HEK293 (cell line): ENCODE measurements at regions not wholly inside any gene's neighbourhood (a gene's known extent, or its start where the extent isn't known, plus 50 kb on each side); places are given as distances from the start of the nearest gene placed in this dataset.

Source experiments
- CTCF ChIA-PET: fragments of 350-600 bp; formaldehyde crosslinking; extraction: SDS; loops from one replicate; lab custom pipeline; 2021; ENCODE audit warnings: antibody characterized with exemption; lab: Yijun Ruan, JAX
- POLR2A ChIA-PET: fragments of 300-600 bp; formaldehyde crosslinking; extraction: SDS; loops from one replicate; lab custom pipeline; 2020; ENCODE audit warnings: antibody characterized with exemption, inconsistent platforms; lab: Yijun Ruan, JAX
- H3K27ac ChIP-seq: fragments of 200-500 bp; sonication (Bioruptor generic); 2 replicates; pipeline ENCODE4 v1.5.1; 2014; ENCODE audit warnings: low read depth, low read length, control low read depth, inconsistent platforms; ENCODE audit errors: extremely low read depth
- H3K36me3 ChIP-seq, 2 experiments: fragments of 200-500 bp in 1 of 2; sonication (Bioruptor generic) in 1 of 2; 1 replicate in 1 of 2; 2 replicates in 1 of 2; pipeline ENCODE4 v1.5.1; 2014 to 2017; ENCODE audit warnings: inconsistent platforms in 2 of 2, low read length in 2 of 2; ENCODE audit not compliant: control insufficient read depth in 2 of 2, insufficient read depth in 1 of 2
- H3K4me1 ChIP-seq: fragments of 200-500 bp; sonication (Bioruptor generic); 2 replicates; pipeline ENCODE4 v1.5.1; 2014; ENCODE audit warnings: mild to moderate bottlenecking, low read length, inconsistent platforms; ENCODE audit not compliant: control insufficient read depth, insufficient read depth
- H3K4me3 ChIP-seq: 2 replicates; pipeline ENCODE4 v1.5.1; 2011; ENCODE audit warnings: low read depth, mild to moderate bottlenecking, control low read depth, low read length, moderate library complexity
- H3K9me3 ChIP-seq: fragments of 200-500 bp; sonication (Bioruptor generic); 2 replicates; pipeline ENCODE4 v1.5.1; 2014; ENCODE audit warnings: low read depth, low read length, inconsistent platforms; ENCODE audit not compliant: control insufficient read depth, insufficient read depth
- REPIN1 ChIP-seq: fragments of 450-650 bp; formaldehyde crosslinking; IDR thresholded peaks from 2 replicates; pipeline ENCODE4 v1.5.1; 2017; ENCODE audit warnings: missing biosample characterization, missing genetic modification characterization, low read depth
- SALL2 ChIP-seq: fragments of 450-650 bp; formaldehyde crosslinking; IDR thresholded peaks from 2 replicates; pipeline ENCODE4 v1.5.0; 2017; ENCODE audit warnings: missing biosample characterization, mild to moderate bottlenecking, missing genetic modification characterization, borderline replicate concordance
- SP2 ChIP-seq: fragments of 450-650 bp; formaldehyde crosslinking; IDR thresholded peaks from 2 replicates; pipeline ENCODE4 v1.5.1; 2016; ENCODE audit warnings: missing biosample characterization, missing genetic modification characterization
- WT1 ChIP-seq: fragments of 450-650 bp; formaldehyde crosslinking; IDR thresholded peaks from 2 replicates; pipeline ENCODE4 v1.5.1; 2016; ENCODE audit warnings: missing biosample characterization, missing genetic modification characterization
- ZBTB11 ChIP-seq: fragments of 450-650 bp; formaldehyde crosslinking; conservative IDR thresholded peaks from 2 replicates; pipeline ENCODE4 v1.5.1; 2016; ENCODE audit warnings: low read depth, missing biosample characterization, missing genetic modification characterization
- ZBTB21 ChIP-seq: fragments of 450-650 bp; formaldehyde crosslinking; IDR thresholded peaks from 2 replicates; pipeline ENCODE4 v1.5.1; 2017; ENCODE audit warnings: missing biosample characterization, missing genetic modification characterization
- ZBTB44 ChIP-seq: fragments of 450-650 bp; IDR thresholded peaks from 2 replicates; pipeline ENCODE4 v1.5.1; 2018; ENCODE audit warnings: missing biosample characterization, mild to moderate bottlenecking, missing genetic modification characterization
- ZEB2 ChIP-seq: fragments of 450-650 bp; formaldehyde crosslinking; IDR thresholded peaks from 2 replicates; pipeline ENCODE4 v1.5.1; 2016; ENCODE audit warnings: missing biosample characterization, missing genetic modification characterization
- ZFP69B ChIP-seq: fragments of 450-650 bp; formaldehyde crosslinking; IDR thresholded peaks from 2 replicates; pipeline ENCODE4 v1.5.1; 2016; ENCODE audit warnings: missing biosample characterization, missing genetic modification characterization
- ZNF169 ChIP-seq: fragments of 450-650 bp; formaldehyde crosslinking; IDR thresholded peaks from 2 replicates; pipeline ENCODE4 v1.5.1; 2016; ENCODE audit warnings: missing biosample characterization, missing genetic modification characterization
- ZNF223 ChIP-seq: fragments of 450-650 bp; formaldehyde crosslinking; IDR thresholded peaks from 2 replicates; pipeline ENCODE4 v1.5.1; 2016; ENCODE audit warnings: missing biosample characterization, missing genetic modification characterization
- ZNF274 ChIP-seq, 2 experiments: fragments of 200-500 bp in 1 of 2; fragments of 450-650 bp in 1 of 2; sonication (Bioruptor generic) in 1 of 2; formaldehyde crosslinking in 1 of 2; IDR thresholded peaks; 2 replicates each; pipeline versions ENCODE4 v1.5.1 to v1.6.1; 2014 to 2016; ENCODE audit warnings: borderline replicate concordance in 1 of 2, inconsistent platforms in 1 of 2, low read length in 1 of 2, missing biosample characterization in 1 of 2, missing genetic modification characterization in 1 of 2
- ZNF302 ChIP-seq: fragments of 450-650 bp; formaldehyde crosslinking; IDR thresholded peaks from 2 replicates; pipeline ENCODE4 v1.5.1; 2016; ENCODE audit warnings: missing biosample characterization, missing genetic modification characterization, low read depth
- ZNF350 ChIP-seq: fragments of 450-650 bp; formaldehyde crosslinking; IDR thresholded peaks from 2 replicates; pipeline ENCODE4 v1.5.0; 2017; ENCODE audit warnings: missing biosample characterization, mild to moderate bottlenecking, missing genetic modification characterization
- ZNF501 ChIP-seq: fragments of 450-650 bp; formaldehyde crosslinking; IDR thresholded peaks from 2 replicates; pipeline ENCODE4 v1.5.1; 2016; ENCODE audit warnings: missing biosample characterization, missing genetic modification characterization
- ZNF548 ChIP-seq: fragments of 450-650 bp; formaldehyde crosslinking; IDR thresholded peaks from 2 replicates; pipeline ENCODE4 v1.5.1; 2016; ENCODE audit warnings: missing biosample characterization, missing genetic modification characterization
- ZNF560 ChIP-seq: fragments of 450-650 bp; formaldehyde crosslinking; IDR thresholded peaks from 2 replicates; pipeline ENCODE4 v1.5.1; 2017; ENCODE audit warnings: missing biosample characterization, missing genetic modification characterization, borderline replicate concordance
- ZNF660 ChIP-seq: fragments of 450-650 bp; IDR thresholded peaks from 2 replicates; pipeline ENCODE4 v1.5.1; 2018; ENCODE audit warnings: missing biosample characterization, mild to moderate bottlenecking, missing genetic modification characterization
- ZNF830 ChIP-seq: fragments of 450-650 bp; IDR thresholded peaks from 2 replicates; pipeline ENCODE4 v1.5.0; 2018; ENCODE audit warnings: missing biosample characterization, missing genetic modification characterization, low read depth, mild to moderate bottlenecking, moderate library complexity
- ZSCAN23 ChIP-seq: fragments of 450-650 bp; formaldehyde crosslinking; IDR thresholded peaks from 2 replicates; pipeline ENCODE4 v1.5.1; 2016; ENCODE audit warnings: missing biosample characterization, missing genetic modification characterization
- ZSCAN4 ChIP-seq: fragments of 450-650 bp; formaldehyde crosslinking; IDR thresholded peaks from 2 replicates; pipeline ENCODE4 v1.5.1; 2017; ENCODE audit warnings: missing biosample characterization, missing genetic modification characterization

GRCh38 chr4:169342906-169343564 lies 72.3 kb upstream of the SH3RF1 start:
- Histone ChIP-seq H3K4me3 (no peak overlapping the region), H3K27ac (no peak overlapping the region), H3K9me3 (no peaks in the 10 kb centered on the region), H3K4me1 (no peaks in the 10 kb centered on the region), H3K36me3 (no peaks in the 10 kb centered on the region)
- TF ChIP-seq ZNF350 (tag by site-specific recombination) (no peak), ZNF830 (no peak), ZNF560 (tag by site-specific recombination) (no peak), ZFP69B (no peak), ZSCAN23 (tag by site-specific recombination) (no peak), ZNF660 (no peak), ZNF274 (IDR thresholded peaks at IDR 0.05; ENCODE audit: low read length) (no peak), ZNF274 (tag by site-specific recombination; IDR thresholded peaks at IDR 0.05; ENCODE audit: borderline replicate concordance) (no peak), WT1 (tag by site-specific recombination) (no peak), REPIN1 (tag by site-specific recombination) (no peak), ZEB2 (tag by site-specific recombination) (no peak), ZBTB44 (tag by site-specific recombination) (no peak)
- ChIA-PET POLR2A (no interaction called here), CTCF (no interaction called here)

- POLR2A ChIA-PET = no interaction called here
- Histone ChIP-seq H3K36me3 (no peaks in the 10 kb centered on the region), H3K4me1 (no peaks in the 10 kb centered on the region)
- no peak for TF ChIP-seq ZNF501 (tag by site-specific recombination)
- TF ChIP-seq ZNF274 (IDR thresholded peaks at IDR 0.05; ENCODE audit: low read length) = no peak
- no peak for TF ChIP-seq ZNF274 (tag by site-specific recombination; IDR thresholded peaks at IDR 0.05; ENCODE audit: borderline replicate concordance)
- TF ChIP-seq, all 188 proteins: peak for 0
- H3K9me3 ChIP-seq = no peaks in the 10 kb centered on the region
- H3K4me3 ChIP-seq = no peak overlapping the region
- CTCF ChIA-PET = no interaction called here
- no peak overlapping the region for H3K27ac ChIP-seq
Measured at GRCh38 chr4:169342159-169342860, 71.6 kb upstream of the SH3RF1 start.

GRCh38 chr4:169341490-169341889 lies 70.7 kb upstream of the SH3RF1 start:
- POLR2A ChIA-PET = no interaction called here
- Histone ChIP-seq H3K4me1 (no peaks in the 10 kb centered on the region), H3K9me3 (no peaks in the 10 kb centered on the region), H3K4me3 (no peak overlapping the region), H3K27ac (no peak overlapping the region), H3K36me3 (no peaks in the 10 kb centered on the region)
- CTCF ChIA-PET = no interaction called here
- no peak for TF ChIP-seq ZNF302 (tag by site-specific recombination)

- ChIA-PET POLR2A (no interaction called here), CTCF (no interaction called here)
- Histone ChIP-seq H3K9me3 (no peaks in the 10 kb centered on the region), H3K36me3 (no peaks in the 10 kb centered on the region), H3K4me1 (no peaks in the 10 kb centered on the region), H3K27ac (no peak overlapping the region), H3K4me3 (no peak overlapping the region)
- TF ChIP-seq SALL2 (tag by site-specific recombination) (no peak), ZNF169 (tag by site-specific recombination) (no peak), ZNF223 (tag by site-specific recombination) (no peak), ZSCAN4 (tag by site-specific recombination) (no peak), ZNF548 (tag by site-specific recombination) (no peak), SP2 (tag by site-specific recombination) (no peak), ZBTB11 (tag by site-specific recombination) (no peak), ZBTB21 (tag by site-specific recombination) (no peak)
Measured at GRCh38 chr4:169340834-169341233, 70.1 kb upstream of the SH3RF1 start.
